ENCODE measurements at regions not wholly inside any gene's neighbourhood (a gene's known extent, or its start where the extent isn't known, plus 50 kb on each side); places are given as distances from the start of the nearest gene placed in this dataset.

DNA sequence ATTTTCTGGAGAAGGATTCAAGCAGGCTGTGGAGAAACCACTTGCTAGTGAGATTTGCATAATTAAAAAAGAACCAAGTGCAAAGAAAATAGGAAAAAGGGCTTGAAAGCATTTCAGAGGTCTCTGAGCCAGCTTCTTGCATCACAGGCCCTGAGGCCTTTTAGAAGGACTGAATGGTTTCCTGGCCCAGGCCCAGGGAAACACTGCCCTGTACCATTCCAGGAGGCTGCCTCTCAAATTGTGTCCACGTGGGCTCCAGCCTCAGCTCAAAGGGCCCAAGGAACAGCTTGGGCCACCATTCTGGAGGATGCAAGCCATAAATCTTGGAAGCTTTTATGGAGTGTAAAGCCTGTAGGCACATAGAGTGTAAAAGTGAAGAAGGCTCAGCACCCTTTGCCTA lies 523.3 kb upstream of the VRK2 start:
- TF ChIP-seq, protein P1, sequence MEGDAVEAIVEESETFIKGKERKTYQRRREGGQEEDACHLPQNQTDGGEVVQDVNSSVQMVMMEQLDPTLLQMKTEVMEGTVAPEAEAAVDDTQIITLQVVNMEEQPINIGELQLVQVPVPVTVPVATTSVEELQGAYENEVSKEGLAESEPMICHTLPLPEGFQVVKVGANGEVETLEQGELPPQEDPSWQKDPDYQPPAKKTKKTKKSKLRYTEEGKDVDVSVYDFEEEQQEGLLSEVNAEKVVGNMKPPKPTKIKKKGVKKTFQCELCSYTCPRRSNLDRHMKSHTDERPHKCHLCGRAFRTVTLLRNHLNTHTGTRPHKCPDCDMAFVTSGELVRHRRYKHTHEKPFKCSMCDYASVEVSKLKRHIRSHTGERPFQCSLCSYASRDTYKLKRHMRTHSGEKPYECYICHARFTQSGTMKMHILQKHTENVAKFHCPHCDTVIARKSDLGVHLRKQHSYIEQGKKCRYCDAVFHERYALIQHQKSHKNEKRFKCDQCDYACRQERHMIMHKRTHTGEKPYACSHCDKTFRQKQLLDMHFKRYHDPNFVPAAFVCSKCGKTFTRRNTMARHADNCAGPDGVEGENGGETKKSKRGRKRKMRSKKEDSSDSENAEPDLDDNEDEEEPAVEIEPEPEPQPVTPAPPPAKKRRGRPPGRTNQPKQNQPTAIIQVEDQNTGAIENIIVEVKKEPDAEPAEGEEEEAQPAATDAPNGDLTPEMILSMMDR (IDR thresholded peaks at IDR 0.05; ENCODE audit: poor library complexity): no peak
- no peak for TF ChIP-seq EZH2 (IDR thresholded peaks at IDR 0.05; ENCODE audit: borderline replicate concordance)
- no peak for TF ChIP-seq EZH2phosphoT487 (IDR thresholded peaks at IDR 0.05; ENCODE audit: low read depth, severe bottlenecking, unreplicated experiment)

Data from hepatocyte (in vitro differentiated cells).